GM12874 (cell line): ENCODE measurements at regions not wholly inside any gene's neighbourhood (a gene's known extent, or its start where the extent isn't known, plus 50 kb on each side); places are given as distances from the start of the nearest gene placed in this dataset.

Experiments
- CTCF ChIP-seq: IDR thresholded peaks from 2 replicates; pipeline ENCODE4 v1.5.1; 2011; ENCODE audit warnings: low read depth, mild to moderate bottlenecking, control low read depth, low read length, moderate library complexity; ENCODE audit not compliant: insufficient read depth

DNA sequence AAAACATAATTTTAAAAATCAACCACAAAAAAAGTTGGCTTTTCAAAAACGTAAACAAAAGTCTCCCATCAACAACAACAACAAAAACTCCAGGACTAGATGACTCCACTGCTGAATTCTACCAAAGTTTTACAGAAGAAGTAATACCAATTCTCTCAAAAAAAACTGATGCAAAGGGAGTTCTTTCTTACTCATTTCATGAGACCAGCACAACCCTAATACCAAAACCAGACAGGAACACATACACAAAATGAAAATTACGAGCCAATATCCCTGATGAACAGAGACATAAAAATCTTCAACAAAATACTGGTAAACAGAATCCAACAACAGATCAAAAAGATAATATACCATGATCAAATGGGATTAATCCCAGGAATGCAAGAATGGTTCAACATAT is 147.3 kb downstream of the BTG1 start:
- TF ChIP-seq CTCF: no peak

GRCh38 chr12:91994208-91994797 is 151.3 kb downstream of the BTG1 start:
- no peak for TF ChIP-seq CTCF

- TF ChIP-seq CTCF: no peak
Measured at GRCh38 chr12:91993287-91994017, 152.2 kb downstream of the BTG1 start.

GRCh38 chr12:91991399-91992187 is 154.1 kb downstream of the BTG1 start:
- TF ChIP-seq CTCF: no peak

- no peak for TF ChIP-seq CTCF
Measured at GRCh38 chr12:91990525-91990924, 155.1 kb downstream of the BTG1 start.

DNA sequence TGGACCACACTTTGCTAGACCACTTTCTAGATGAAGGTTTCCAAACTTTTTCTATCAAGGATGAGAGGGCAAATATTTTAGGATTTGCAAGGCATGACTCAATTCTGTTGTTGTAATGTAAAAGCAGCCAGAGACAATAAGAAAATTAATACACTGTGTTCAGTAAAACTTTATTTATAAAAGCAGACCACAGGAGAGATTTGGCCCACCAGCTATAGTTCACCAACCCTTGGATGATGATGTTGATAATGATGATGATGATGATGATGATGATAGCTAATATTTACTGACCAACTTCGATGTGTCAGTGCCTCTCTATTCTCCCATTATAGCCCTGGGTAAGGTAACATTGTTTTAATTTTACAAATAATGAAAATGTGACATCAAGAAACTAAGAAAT is 156.5 kb downstream of the BTG1 start:
- no peak for TF ChIP-seq CTCF

DNA sequence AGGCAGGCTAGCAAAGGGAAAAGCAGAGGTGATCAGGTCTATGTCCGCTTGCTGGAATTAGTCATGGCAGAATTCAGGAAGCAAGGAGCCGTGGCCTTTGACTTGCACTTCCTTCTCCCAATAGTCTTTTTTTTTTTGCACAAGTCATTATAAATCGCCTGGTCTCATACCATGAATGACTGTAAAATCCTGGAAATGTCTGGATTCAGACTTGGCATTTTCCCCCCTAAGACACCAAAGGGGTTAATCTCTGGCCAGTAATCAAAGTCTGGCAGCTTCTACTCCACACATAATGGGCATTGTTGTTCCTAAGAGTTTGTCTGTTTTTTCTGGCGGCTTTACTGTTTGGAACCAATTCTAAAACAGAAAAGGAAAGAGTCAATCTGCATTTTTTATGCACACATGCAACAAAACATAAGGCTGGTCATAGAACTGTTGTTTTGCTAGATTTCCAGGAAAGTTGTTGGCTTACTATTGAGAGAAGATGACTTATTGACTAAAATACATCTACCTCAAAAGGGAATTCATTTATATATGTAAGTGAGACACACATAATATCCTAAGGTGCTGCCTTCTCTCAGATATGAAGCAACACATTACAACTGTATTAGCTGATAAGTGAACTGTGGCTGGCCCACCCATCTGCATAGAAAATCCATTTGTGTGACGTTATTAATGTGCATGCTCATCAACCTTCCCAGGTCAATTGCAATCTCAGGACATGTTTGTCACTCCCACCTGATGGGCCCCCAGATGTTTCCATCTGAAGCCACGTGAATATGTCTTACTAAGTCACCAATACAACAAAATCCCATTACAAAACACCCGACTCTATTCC is 157.3 kb downstream of the BTG1 start:
- TF ChIP-seq CTCF: no peak
